Kidney epithelial cell (primary cell): ENCODE measurements at regions not wholly inside any gene's neighbourhood (a gene's known extent, or its start where the extent isn't known, plus 50 kb on each side); places are given as distances from the start of the nearest gene placed in this dataset.

ENCODE experiments used
- DNase-seq: peaks from one replicate; pipeline ENCODE4 v3.0.0-alpha.2; 2010; ENCODE audit warnings: low read depth
- H3K27me3 ChIP-seq: 2 replicates; pipeline ENCODE4 v1.6.0; 2011; ENCODE audit warnings: low read length; ENCODE audit not compliant: control insufficient read depth, insufficient read depth
- H3K36me3 ChIP-seq: 2 replicates; pipeline ENCODE4 v1.5.1; 2011; ENCODE audit warnings: low read length; ENCODE audit not compliant: control insufficient read depth, insufficient read depth
- H3K4me3 ChIP-seq: 2 replicates; pipeline ENCODE4 v1.5.1; 2011; ENCODE audit warnings: low read depth, mild to moderate bottlenecking, control low read depth, low read length
- TF ChIP-seq, protein P1 (sequence below): IDR thresholded peaks from 2 replicates; pipeline ENCODE4 v1.5.1; 2011; ENCODE audit warnings: mild to moderate bottlenecking, moderate library complexity, low read length, control low read depth, inconsistent platforms; ENCODE audit not compliant: insufficient read depth, poor library complexity, severe bottlenecking

DNA sequence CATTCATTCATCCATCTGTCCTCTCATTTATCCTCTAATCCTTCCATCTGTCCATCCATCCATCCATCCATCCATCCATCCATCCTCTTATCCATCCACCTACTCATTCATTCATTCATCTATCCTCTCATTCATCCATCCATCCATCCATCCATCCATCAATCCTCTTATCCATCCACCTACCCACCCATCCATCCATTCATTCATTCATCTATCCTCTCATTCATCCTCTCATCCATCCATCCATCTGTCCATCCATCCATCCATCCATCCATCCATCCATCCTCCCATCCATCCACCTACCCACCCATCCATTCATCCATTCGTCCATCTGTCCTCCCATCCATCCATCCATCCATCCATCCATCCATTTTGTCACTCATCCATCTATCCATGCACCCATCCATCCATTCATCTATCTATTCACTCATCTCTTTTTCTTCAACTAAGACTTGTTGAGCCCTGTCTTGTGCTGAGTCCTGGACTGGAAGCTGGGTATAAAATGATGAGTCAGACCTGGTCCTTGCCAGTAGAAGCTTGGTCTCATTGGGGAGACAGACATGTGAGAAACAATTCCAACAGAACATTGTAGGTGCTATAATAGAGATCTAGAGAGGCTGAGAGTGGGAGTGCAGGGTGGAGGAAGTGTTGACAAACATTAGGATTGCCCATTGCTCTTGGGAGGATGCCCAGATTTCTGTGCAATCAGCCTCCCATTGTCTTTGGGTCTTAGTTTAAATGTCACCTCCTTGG, 55.0 kb upstream of the IER5L start:
- DNase-seq, result no peak
- no peaks in the 10 kb centered on the region for H3K27me3 ChIP-seq
- no peaks in the 10 kb centered on the region for H3K36me3 ChIP-seq
- TF ChIP-seq, protein P1, sequence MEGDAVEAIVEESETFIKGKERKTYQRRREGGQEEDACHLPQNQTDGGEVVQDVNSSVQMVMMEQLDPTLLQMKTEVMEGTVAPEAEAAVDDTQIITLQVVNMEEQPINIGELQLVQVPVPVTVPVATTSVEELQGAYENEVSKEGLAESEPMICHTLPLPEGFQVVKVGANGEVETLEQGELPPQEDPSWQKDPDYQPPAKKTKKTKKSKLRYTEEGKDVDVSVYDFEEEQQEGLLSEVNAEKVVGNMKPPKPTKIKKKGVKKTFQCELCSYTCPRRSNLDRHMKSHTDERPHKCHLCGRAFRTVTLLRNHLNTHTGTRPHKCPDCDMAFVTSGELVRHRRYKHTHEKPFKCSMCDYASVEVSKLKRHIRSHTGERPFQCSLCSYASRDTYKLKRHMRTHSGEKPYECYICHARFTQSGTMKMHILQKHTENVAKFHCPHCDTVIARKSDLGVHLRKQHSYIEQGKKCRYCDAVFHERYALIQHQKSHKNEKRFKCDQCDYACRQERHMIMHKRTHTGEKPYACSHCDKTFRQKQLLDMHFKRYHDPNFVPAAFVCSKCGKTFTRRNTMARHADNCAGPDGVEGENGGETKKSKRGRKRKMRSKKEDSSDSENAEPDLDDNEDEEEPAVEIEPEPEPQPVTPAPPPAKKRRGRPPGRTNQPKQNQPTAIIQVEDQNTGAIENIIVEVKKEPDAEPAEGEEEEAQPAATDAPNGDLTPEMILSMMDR, result no peak
- no peak overlapping the region for H3K4me3 ChIP-seq

DNA sequence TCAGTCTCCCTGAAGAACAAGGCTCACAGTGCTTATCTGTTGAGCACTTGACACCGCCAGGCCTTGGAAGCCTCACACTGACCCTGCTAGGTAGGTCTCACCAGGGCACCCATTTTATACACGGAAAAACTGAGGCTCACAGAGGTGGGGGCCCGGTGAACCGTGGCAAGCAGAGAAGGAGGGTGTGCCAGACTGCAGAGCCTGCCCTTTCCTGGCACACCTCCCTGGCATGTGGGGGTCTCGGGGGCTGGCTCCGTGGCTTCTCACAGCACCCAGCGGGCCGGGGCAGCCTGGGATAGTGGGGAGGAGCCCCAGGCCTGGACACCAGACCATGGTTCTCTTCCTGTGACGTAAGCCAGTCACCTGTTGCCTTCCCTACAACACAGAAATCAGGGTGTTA, 53.7 kb upstream of the IER5L start:
- TF ChIP-seq, protein P1, result no peak

DNA sequence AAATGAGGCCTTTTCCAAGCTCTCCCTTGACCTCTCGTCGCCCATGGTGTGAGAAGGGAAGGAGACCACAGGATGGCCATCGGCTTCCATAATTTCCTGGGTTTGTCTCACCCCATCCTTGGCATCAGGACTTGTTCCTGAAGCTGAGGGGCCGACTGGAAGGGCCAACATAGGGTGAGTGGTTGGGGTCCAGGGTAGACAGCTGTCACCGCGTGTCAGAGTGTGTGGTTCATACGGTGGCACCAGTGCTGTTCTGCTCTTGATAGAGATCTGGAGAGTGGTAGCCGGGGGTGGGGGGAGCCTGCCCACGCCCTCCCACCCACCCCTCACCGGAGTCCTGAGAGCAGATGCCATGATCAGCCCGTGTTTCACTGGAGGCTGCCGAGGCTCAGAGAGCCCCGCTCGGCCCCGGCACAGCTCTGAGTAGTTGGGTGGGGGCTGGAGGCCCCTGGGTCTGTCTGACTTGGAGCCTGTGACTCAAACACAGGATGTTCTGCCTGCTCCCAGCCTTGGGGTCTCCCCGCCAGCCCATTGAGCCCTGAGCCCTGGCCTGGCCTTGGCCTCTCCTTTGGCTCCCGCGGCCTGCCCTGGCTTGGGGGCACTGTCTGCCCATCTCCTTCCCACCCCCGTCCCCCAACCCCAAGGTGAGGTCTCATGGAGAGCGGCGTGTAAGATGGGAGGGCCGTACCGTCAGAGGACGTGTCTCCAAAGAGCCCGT, 53.1 kb upstream of the IER5L start:
- no peak for DNase-seq
- H3K36me3 ChIP-seq, result no peaks in the 10 kb centered on the region
- no peaks in the 10 kb centered on the region for H3K27me3 ChIP-seq
- TF ChIP-seq, protein P1, result no peak
- H3K4me3 ChIP-seq, result no peak overlapping the region

More for the DNA sequence above, 53.7 kb upstream of the IER5L start:
- DNase-seq, result no peak
- H3K4me3 ChIP-seq, result no peak overlapping the region
- no peaks in the 10 kb centered on the region for H3K27me3 ChIP-seq
- no peaks in the 10 kb centered on the region for H3K36me3 ChIP-seq

DNA sequence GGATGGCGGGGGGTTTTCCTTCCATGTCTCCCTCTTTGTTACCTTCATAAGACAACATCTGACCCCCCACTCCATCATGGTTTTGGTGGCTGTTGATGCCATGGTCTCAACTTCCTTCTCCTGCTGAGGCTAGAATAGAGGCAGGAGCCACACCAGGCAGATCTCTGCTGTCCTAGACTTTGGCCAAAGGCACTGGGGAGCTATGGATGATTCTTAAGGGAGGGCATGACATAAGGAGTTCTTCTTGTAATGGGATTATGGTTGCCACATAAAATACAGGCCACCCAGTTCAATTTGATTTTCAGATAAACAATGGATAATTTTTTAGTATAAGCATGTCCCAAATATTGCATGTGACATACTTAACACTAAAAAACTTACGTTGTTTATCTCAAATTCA, 52.2 kb upstream of the IER5L start:
- Histone ChIP-seq H3K4me3 (no peak overlapping the region), H3K27me3 (no peaks in the 10 kb centered on the region), H3K36me3 (no peaks in the 10 kb centered on the region)
- TF ChIP-seq, protein P1, result no peak
- no peak for DNase-seq
